NT2/D1 (cell line): ENCODE measurements at regions not wholly inside any gene's neighbourhood (a gene's known extent, or its start where the extent isn't known, plus 50 kb on each side); places are given as distances from the start of the nearest gene placed in this dataset.

Experiments
- YY1 ChIP-seq: IDR thresholded peaks from 2 replicates; pipeline ENCODE4 v1.6.1; 2011; ENCODE audit not compliant: insufficient read length, insufficient read depth
- ZNF274 ChIP-seq: IDR thresholded peaks from 2 replicates; pipeline ENCODE4 v1.6.1; 2011; ENCODE audit warnings: mild to moderate bottlenecking, low read depth, low read length

- TF ChIP-seq YY1 (no peak), ZNF274 (no peak)
These were observed 423.9 kb upstream of the MAF start for GRCh38 chr16:80024443-80024842.
